K562 (cell line): ENCODE measurements at regions not wholly inside any gene's neighbourhood (a gene's known extent, or its start where the extent isn't known, plus 50 kb on each side); places are given as distances from the start of the nearest gene placed in this dataset.

Source experiments
- ATAC-seq: fragments of 200-7000 bp; cut with Tn5 transposase; 3 replicates; pipeline ENCODE4 v1.9.1; 2020; ENCODE audit warnings: moderate library complexity
- BruUV-seq: library from RNA; stranded (reverse); fragments of 400-500 nt; replicated peaks from 2 replicates; lab custom pipeline; 2021; lab: Mats Ljungman, UMichigan
- CTCF ChIA-PET: fragments of 300-600 bp; formaldehyde crosslinking; extraction: SDS; loops from one replicate; lab custom pipeline; 2021; ENCODE audit warnings: low intra/inter-chr PET ratio; lab: Yijun Ruan, JAX
- POLR2A ChIA-PET: fragments of 300-600, 350-650 bp; sonication (Branson Sonifier 250); formaldehyde crosslinking; extraction: SDS; loops from one replicate; lab custom pipeline; 2021; ENCODE audit warnings: antibody characterized with exemption, inconsistent platforms; lab: Yijun Ruan, JAX
- DNase-seq, 4 experiments: peaks; one replicate each; pipeline versions ENCODE4 v3.0.0 to v3.0.0-alpha.2; 2011 to 2018; ENCODE audit warnings: low spot score in 3 of 4, mixed read lengths in 3 of 4; ENCODE audit errors: extremely low read depth in 1 of 4
- FAIRE-seq: peaks from 2 replicates; lab custom pipeline; 2011; peaks lifted over from hg19 to GRCh38; lab: Jason Lieb, UNC
- H2AFZ ChIP-seq: 2 replicates; pipeline ENCODE4 v1.6.0; 2011; ENCODE audit warnings: low read depth, low read length, control low read depth, inconsistent platforms
- H3K27ac ChIP-seq: fragments of 200-600 bp; 3 replicates; pipeline ENCODE4 v1.8.0; 2011; ENCODE audit warnings: low read depth, mild to moderate bottlenecking, control low read depth, inconsistent platforms, low read length, moderate library complexity, mixed read lengths; ENCODE audit errors: extremely low read depth
- H3K27me3 ChIP-seq, 2 experiments: fragments of 300-600 bp in 1 of 2; 2 replicates in 1 of 2; 3 replicates in 1 of 2; pipeline versions ENCODE4 v1.6.0 to v1.8.0; 2011; ENCODE audit warnings: inconsistent platforms in 2 of 2, low read length in 2 of 2, mild to moderate bottlenecking in 1 of 2, mixed read lengths in 1 of 2, moderate library complexity in 1 of 2; ENCODE audit not compliant: control insufficient read depth in 2 of 2, insufficient read depth in 2 of 2
- H3K36me3 ChIP-seq: fragments of 300-600 bp; 3 replicates; pipeline ENCODE4 v1.8.0; 2011; ENCODE audit warnings: mild to moderate bottlenecking, low read length, inconsistent platforms; ENCODE audit not compliant: control insufficient read depth, insufficient read depth
- H3K4me1 ChIP-seq, 2 experiments: fragments of 200-600 bp in 1 of 2; replicated peaks in 1 of 2; 2 replicates in 1 of 2; 3 replicates in 1 of 2; pipeline versions ENCODE4 v1.5.1 to v1.8.0; 2011; ENCODE audit warnings: inconsistent platforms in 2 of 2, low read length in 2 of 2, mild to moderate bottlenecking in 1 of 2, mixed read lengths in 1 of 2, moderate library complexity in 1 of 2; ENCODE audit not compliant: control insufficient read depth in 2 of 2, insufficient read depth in 2 of 2
- H3K4me2 ChIP-seq: 2 replicates; pipeline ENCODE4 v1.6.1; 2011; ENCODE audit warnings: low read length, control low read depth, inconsistent platforms, mixed read lengths; ENCODE audit not compliant: insufficient read depth
- H3K4me3 ChIP-seq: fragments of 200-600 bp; sonication (generic), shearing (Covaris generic); 2 replicates; pipeline ENCODE4 v1.5.1; 2016; ENCODE audit warnings: control low read depth, inconsistent platforms
- H3K79me2 ChIP-seq: fragments of 200-600 bp; 3 replicates; pipeline ENCODE4 v1.8.0; 2011; ENCODE audit warnings: low read length, inconsistent platforms; ENCODE audit not compliant: control insufficient read depth, insufficient read depth
- H3K9ac ChIP-seq, 2 experiments: 2 replicates each; pipeline versions ENCODE4 v1.6.0 to v1.6.1; 2011; ENCODE audit warnings: low read depth in 2 of 2, low read length in 2 of 2, control low read depth in 1 of 2, inconsistent platforms in 1 of 2, mild to moderate bottlenecking in 1 of 2, mixed read lengths in 1 of 2; ENCODE audit not compliant: insufficient read depth in 1 of 2
- H3K9me1 ChIP-seq: one replicate; pipeline ENCODE4 v1.6.0; 2011; ENCODE audit warnings: inconsistent platforms, mild to moderate bottlenecking, low read length, moderate library complexity; ENCODE audit not compliant: control insufficient read depth, insufficient read depth
- H3K9me3 ChIP-seq: replicated peaks from 2 replicates; pipeline ENCODE4 v1.5.1; 2011; ENCODE audit warnings: low read depth, low read length, inconsistent platforms; ENCODE audit not compliant: control insufficient read depth, insufficient read depth
- H4K20me1 ChIP-seq: replicated peaks from 2 replicates; pipeline ENCODE4 v1.6.1; 2011; ENCODE audit warnings: low read length, inconsistent platforms, mixed read lengths; ENCODE audit not compliant: control insufficient read depth, insufficient read depth
- BRD4 ChIP-seq: fragments of 200-600 bp; sonication (generic); IDR thresholded peaks from 2 replicates; pipeline ENCODE4 v1.6.1; 2017; ENCODE audit warnings: inconsistent platforms
- E2F3 ChIP-seq: fragments of 250-450 bp; sonication (Bioruptor Pico); IDR thresholded peaks from 2 replicates; pipeline ENCODE4 v1.4.0; 2020; ENCODE audit warnings: mild to moderate bottlenecking
- ETS2 ChIP-seq: IDR thresholded peaks from 2 replicates; pipeline ENCODE4 v1.6.1; 2016; ENCODE audit warnings: borderline replicate concordance, missing genetic modification characterization, mild to moderate bottlenecking, moderate library complexity, missing compliant biosample characterization; ENCODE audit not compliant: poor library complexity, severe bottlenecking
- KLF10 ChIP-seq: fragments of 250-450 bp; sonication (Bioruptor Pico); IDR thresholded peaks from 2 replicates; pipeline ENCODE4 v1.6.1; 2021; ENCODE audit warnings: matching md5 sums
- MEIS2 ChIP-seq: fragments of 450-650 bp; IDR thresholded peaks from 2 replicates; pipeline ENCODE4 v1.6.1; 2014; ENCODE audit warnings: mild to moderate bottlenecking; ENCODE audit not compliant: partially characterized antibody
- NFIC ChIP-seq: fragments of 450-650 bp; IDR thresholded peaks from 2 replicates; pipeline ENCODE4 v1.6.1; 2017; ENCODE audit warnings: mild to moderate bottlenecking, inconsistent platforms
- NFIX ChIP-seq: fragments of 250-450 bp; sonication (Bioruptor Pico); IDR thresholded peaks from 2 replicates; pipeline ENCODE4 v1.4.0; 2020; ENCODE audit warnings: low read depth, mild to moderate bottlenecking, moderate library complexity
- PCBP2 ChIP-seq: fragments of 200-400 bp; formaldehyde crosslinking; IDR thresholded peaks from 2 replicates; pipeline ENCODE4 v1.6.1; 2018; ENCODE audit warnings: low read length, low read depth, mild to moderate bottlenecking, moderate library complexity; ENCODE audit not compliant: poor library complexity, severe bottlenecking
- PPARD ChIP-seq: fragments of 250-450 bp; sonication (Bioruptor Pico); IDR thresholded peaks from 2 replicates; pipeline ENCODE4 v1.8.0; 2022; ENCODE audit warnings: inconsistent platforms, mild to moderate bottlenecking, moderate library complexity
- RBM17 ChIP-seq: fragments of 200-400 bp; formaldehyde crosslinking; IDR thresholded peaks from 2 replicates; pipeline ENCODE4 v1.6.1; 2017; ENCODE audit warnings: low read depth, mild to moderate bottlenecking, low read length, borderline replicate concordance
- TAF7 ChIP-seq: fragments of 450-650 bp; IDR thresholded peaks from 2 replicates; pipeline ENCODE4 v1.6.1; 2016; ENCODE audit warnings: missing genetic modification characterization, missing compliant biosample characterization
- ZNF232 ChIP-seq: sonication (generic); formaldehyde crosslinking; IDR thresholded peaks from 2 replicates; pipeline ENCODE4 v1.8.0; 2022; ENCODE audit warnings: mild to moderate bottlenecking, missing genetic modification reagents
- WGBS: fragments of 100-300 bp; shearing (Covaris generic); methylation state at CpG from one replicate; pipeline ENCODE4 v1.1.6; 2016; ENCODE audit warnings: low coverage, mixed read lengths; ENCODE audit not compliant: insufficient coverage; ENCODE audit errors: missing lambda C conversion rate; 5-methylcytosine and 5-hydroxymethylcytosine counted together
- in situ Hi-C: fragments of 300-500 bp; cut with MboI; formaldehyde crosslinking; loops from 4 replicates; pipeline ENCODE4 v1.15.0; 2018; ENCODE audit warnings: inconsistent platforms, mixed read lengths
- intact Hi-C: fragments of 100-400 bp; cut with micrococcal nuclease; formaldehyde crosslinking; loops from 2 replicates; pipeline ENCODE4 v1.14.2; 2022
- TF ChIP-seq, protein P1 (sequence below): fragments of 450-650 bp; IDR thresholded peaks from 2 replicates; pipeline ENCODE4 v1.6.1; 2018; ENCODE audit warnings: mild to moderate bottlenecking, low read depth; ENCODE audit not compliant: partially characterized antibody
- TF ChIP-seq, protein P2 (sequence below): sonication (generic); formaldehyde crosslinking; IDR thresholded peaks from 2 replicates; pipeline ENCODE4 v1.8.1; 2023; ENCODE audit warnings: mild to moderate bottlenecking, missing genetic modification reagents

DNA sequence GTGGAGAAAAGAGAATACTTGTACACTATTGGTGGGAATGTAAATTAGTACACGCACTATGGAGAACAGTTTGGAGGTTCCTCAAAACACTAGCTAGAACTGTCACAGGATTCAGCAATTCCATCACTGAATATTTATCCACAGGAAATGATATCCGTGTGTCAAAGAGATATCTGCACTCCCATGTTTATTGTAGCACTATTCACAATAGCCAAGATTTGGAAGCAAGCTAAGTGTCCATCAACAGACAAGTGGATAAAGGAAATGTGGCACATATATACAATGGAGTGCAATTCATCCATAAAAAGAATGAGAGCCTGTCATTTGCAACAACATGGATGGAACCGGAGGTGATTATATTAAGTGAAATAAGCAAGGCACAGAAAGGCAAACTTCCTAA, 428.5 kb downstream of the CCDC91 start:
- no TSS peak for BruUV-seq

DNA sequence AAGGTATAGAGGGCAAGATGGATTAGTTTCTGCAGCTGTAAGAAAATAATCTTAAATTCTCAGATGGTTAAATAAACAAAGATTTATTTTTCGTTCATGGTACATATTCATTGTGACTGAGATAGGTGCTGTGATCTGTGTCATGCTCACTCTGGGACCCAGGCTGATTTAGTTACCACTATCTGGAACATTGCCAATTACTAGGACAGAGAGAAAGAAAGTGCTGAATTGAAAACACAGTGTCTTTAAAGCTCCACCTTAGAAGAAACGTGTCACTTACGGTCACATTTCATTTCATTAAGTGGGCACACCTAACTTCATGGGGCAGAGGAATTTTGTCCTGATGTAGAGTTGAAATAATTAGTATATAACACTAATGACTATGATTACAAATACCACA, 430.0 kb downstream of the CCDC91 start:
- FAIRE-seq = no peak
- Histone ChIP-seq H3K9me1 (no peaks in the 10 kb centered on the region), H3K4me1 (no peaks in the 10 kb centered on the region), H2AFZ (no peak overlapping the region), H4K20me1 (no peaks in the 10 kb centered on the region), H3K36me3 (no peaks in the 10 kb centered on the region), H3K27ac (no peak overlapping the region), H3K9me3 (no peaks in the 10 kb centered on the region), H3K4me2 (no peak overlapping the region), H3K9ac (no peak overlapping the region), H3K27me3 (no peaks in the 10 kb centered on the region), H3K79me2 (no peaks in the 10 kb centered on the region), H3K4me3 (no peak overlapping the region)
- 2% methylated on average over 3 of the region's 3 CpGs for WGBS
- BruUV-seq = no TSS peak
- DNase-seq = no peak
- ATAC-seq = no peak
- intact Hi-C loops = no loop called here
- TF ChIP-seq NFIX (peak; percentile 54), ZNF232 (CRISPR knock-in tag) (no peak), NFIC (peak; percentile 87), MEIS2 (no peak), TAF7 (no peak), PPARD (CRISPR knock-in tag) (no peak), ETS2 (tag) (no peak)
- TF ChIP-seq, protein P1, sequence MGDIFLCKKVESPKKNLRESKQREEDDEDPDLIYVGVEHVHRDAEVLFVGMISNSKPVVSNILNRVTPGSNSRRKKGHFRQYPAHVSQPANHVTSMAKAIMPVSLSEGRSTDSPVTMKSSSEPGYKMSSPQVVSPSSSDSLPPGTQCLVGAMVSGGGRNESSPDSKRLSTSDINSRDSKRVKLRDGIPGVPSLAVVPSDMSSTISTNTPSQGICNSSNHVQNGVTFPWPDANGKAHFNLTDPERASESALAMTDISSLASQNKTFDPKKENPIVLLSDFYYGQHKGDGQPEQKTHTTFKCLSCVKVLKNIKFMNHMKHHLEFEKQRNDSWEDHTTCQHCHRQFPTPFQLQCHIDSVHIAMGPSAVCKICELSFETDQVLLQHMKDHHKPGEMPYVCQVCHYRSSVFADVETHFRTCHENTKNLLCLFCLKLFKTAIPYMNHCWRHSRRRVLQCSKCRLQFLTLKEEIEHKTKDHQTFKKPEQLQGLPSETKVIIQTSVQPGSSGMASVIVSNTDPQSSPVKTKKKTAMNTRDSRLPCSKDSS = no peak
- TF ChIP-seq, protein P2, sequence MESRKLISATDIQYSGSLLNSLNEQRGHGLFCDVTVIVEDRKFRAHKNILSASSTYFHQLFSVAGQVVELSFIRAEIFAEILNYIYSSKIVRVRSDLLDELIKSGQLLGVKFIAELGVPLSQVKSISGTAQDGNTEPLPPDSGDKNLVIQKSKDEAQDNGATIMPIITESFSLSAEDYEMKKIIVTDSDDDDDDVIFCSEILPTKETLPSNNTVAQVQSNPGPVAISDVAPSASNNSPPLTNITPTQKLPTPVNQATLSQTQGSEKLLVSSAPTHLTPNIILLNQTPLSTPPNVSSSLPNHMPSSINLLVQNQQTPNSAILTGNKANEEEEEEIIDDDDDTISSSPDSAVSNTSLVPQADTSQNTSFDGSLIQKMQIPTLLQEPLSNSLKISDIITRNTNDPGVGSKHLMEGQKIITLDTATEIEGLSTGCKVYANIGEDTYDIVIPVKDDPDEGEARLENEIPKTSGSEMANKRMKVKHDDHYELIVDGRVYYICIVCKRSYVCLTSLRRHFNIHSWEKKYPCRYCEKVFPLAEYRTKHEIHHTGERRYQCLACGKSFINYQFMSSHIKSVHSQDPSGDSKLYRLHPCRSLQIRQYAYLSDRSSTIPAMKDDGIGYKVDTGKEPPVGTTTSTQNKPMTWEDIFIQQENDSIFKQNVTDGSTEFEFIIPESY = no peak
- in situ Hi-C loops = no loop called here
- CTCF ChIA-PET = no interaction called here
- POLR2A ChIA-PET = interaction anchor here (0.5 to 0.8 kb wide), 2 partner anchors 21 to 507 kb away, joined by 3 read pairs; no protein-coding TSS in a partner anchor

More for the DNA sequence above, 428.5 kb downstream of the CCDC91 start:
- ChIA-PET CTCF (no interaction called here), POLR2A (no interaction called here)
- H2AFZ ChIP-seq = no peak overlapping the region
- H3K9ac ChIP-seq = no peak overlapping the region
- H3K4me1 ChIP-seq = no peaks in the 10 kb centered on the region
- no peaks in the 10 kb centered on the region for H3K9me1 ChIP-seq
- no peak for DNase-seq
- 0% methylated on average over 3 of the region's 3 CpGs for WGBS
- no peak for ATAC-seq
- no peak overlapping the region for H3K4me3 ChIP-seq
- in situ Hi-C loops (no loop called here), intact Hi-C loops (no loop called here)
- H3K4me2 ChIP-seq = no peak overlapping the region
- H3K9me3 ChIP-seq = no peaks in the 10 kb centered on the region
- FAIRE-seq = no peak
- no peaks in the 10 kb centered on the region for H3K79me2 ChIP-seq
- no peaks in the 10 kb centered on the region for H3K27me3 ChIP-seq
- H4K20me1 ChIP-seq = no peaks in the 10 kb centered on the region
- H3K27ac ChIP-seq = no peak overlapping the region
- TF ChIP-seq BRD4 (no peak), E2F3 (CRISPR knock-in tag) (no peak), KLF10 (no peak), PCBP2 (no peak), RBM17 (no peak)
- H3K36me3 ChIP-seq = no peaks in the 10 kb centered on the region
